ENCODE measurements at regions not wholly inside any gene's neighbourhood (a gene's known extent, or its start where the extent isn't known, plus 50 kb on each side); places are given as distances from the start of the nearest gene placed in this dataset.

DNA sequence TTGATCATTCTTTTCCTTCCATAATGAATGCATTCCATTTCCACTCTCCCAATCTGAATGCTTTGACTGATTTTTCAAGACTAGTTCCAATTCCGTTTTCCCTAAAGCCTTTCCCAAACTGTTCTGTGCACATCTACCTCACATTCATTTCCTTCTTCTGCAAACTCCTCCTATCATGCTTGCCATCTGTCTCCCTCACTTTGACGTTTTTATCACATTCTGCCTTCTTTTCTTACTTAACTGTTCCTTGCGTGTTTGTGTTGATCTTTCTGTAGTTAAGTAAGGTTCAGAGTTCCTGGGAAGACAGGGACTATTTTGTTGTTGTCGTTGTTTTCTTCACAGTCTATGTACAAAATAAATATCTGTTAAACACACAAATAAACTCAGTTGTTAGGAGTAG, 179.0 kb downstream of the NXPE2 start:
- DNase-seq (ENCODE audit: low read depth in 4 of 4, low spot score in 3 of 4), result peak in 1 of 4 donors; percentile 14

DNA sequence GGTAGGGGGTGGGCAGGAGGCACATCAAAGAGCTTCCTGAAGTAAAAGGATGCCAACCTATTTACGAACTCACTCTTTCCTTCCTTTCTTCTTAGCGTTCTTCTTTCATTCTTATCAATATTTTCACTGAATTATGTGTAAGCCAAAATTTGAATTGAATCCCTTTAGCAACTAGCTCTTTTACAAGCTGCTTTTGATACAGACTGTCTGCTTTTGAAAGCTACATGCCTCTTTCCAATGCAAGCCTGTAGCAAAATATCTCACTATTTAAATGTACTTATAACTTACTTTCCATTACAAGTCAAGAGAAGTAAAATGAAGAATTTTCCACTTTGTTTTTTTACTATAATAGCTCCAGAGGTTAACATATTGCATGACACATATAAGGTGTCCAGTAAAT, 186.6 kb downstream of the NXPE2 start:
- no peak for DNase-seq (ENCODE audit: low read depth in 4 of 4, low spot score in 3 of 4)

DNA sequence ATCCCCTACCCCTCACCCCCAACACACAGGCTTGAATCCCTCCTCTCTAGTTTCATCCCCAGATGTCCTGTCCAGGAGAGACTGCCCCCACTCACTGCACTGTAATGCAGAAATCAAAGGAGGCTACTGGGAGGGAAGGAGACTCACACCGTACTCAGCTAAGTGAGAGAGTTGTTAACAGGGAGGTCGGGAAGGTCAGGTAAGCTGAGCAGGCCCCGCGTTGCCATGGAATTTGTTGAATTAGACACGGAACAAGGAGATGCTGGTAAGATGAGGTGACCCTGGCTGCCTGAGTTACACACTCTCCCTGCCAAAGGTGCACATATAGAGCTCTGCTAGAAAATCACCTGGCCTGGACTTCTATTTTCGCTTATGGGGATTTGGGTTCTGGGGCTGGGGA, 197.9 kb downstream of the NXPE2 start:
- DNase-seq (ENCODE audit: low read depth in 4 of 4, low spot score in 3 of 4), result peak in 1 of 4 donors; percentile 55

DNA sequence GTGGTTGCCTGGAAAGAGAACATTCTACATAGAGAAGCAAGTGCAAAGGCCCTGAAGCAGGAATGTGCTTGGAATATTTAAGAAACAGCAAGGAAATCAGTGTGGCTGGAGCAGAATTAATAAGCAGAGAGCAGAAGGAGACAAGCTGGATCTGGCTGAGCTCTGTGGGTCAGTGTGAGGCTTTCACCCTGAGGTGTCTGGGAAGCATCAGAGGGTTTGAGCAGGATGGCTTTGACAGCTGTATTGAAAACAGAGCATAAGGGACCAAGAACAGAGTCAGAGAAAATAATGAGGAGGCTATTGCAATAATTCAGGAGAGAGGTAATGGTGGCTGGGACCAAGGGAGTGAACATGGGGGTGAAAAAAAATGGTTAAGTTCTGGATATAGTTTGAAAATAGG, 199.6 kb downstream of the NXPE2 start:
- no peak for DNase-seq (ENCODE audit: low read depth in 4 of 4, low spot score in 3 of 4)

DNA sequence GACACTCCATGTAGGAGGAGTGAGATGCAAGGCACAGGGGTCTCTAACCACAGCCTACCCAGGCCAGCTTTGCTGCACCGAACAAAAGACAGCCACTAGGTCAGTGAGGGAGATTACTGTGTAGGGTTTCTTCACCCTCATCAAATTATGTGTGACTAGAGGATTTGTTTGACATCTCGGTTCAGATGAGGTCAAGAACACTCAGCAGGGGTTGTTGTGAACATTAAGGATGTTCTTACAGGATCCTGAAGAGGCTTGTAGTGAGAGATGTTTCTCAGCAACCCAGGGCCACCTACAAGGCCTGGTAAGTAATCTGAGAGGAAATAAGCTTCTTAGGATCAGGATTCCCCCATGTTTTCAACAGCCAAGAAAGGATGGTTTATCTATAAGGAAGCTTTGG, 202.1 kb downstream of the NXPE2 start:
- no peak for DNase-seq (ENCODE audit: low read depth in 4 of 4, low spot score in 3 of 4)

DNA sequence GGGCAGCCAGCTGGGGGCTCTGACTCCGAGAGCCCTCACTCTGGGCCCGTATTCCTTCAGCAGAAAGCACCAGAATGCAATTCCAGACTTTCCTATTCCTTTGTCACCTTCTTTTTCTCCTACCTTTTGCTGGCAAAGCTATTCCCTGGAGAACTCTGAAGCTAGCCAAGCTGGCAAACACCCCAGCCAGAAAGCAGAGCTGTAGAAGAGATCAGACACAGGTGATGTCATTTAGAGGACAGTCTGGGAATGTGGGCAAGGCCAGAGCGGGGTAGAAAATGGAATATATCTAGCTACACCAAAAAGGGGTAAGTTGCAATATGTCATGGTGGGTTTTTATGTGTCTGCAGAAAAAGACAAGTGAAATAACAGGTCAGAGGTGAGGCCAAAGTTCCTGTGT, 205.1 kb downstream of the NXPE2 start:
- no peak for DNase-seq (ENCODE audit: low read depth in 4 of 4, low spot score in 3 of 4)

DNA sequence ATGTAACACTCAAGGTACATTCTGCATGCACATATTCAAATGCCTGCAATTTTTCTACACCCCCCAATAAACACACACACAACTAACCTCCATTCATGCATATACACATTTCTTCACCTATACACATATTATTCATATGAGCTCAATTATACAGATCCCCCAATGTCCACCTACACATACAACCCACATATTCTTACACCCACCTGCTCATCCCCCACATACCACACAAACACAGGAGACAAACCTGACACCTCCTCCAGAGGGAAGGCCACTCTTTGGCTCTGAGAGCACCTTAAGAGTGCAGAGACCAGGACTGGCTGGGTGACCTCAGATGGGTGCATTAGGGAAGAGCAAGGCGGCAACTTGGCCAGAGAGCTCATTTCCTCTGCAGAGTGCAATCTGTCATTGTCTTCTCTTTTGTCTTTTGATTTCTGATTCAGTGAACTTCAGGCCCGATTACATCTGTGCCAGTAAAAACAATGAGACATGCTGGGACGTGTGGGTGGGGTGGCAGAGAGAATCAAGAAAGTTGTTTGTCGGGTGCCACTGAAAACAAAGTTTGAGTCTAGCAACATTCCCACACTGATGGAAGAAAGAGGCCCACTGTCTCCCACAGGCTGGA, 208.4 kb downstream of the NXPE2 start:
- no peak for DNase-seq (ENCODE audit: low read depth in 4 of 4, low spot score in 3 of 4)

DNA sequence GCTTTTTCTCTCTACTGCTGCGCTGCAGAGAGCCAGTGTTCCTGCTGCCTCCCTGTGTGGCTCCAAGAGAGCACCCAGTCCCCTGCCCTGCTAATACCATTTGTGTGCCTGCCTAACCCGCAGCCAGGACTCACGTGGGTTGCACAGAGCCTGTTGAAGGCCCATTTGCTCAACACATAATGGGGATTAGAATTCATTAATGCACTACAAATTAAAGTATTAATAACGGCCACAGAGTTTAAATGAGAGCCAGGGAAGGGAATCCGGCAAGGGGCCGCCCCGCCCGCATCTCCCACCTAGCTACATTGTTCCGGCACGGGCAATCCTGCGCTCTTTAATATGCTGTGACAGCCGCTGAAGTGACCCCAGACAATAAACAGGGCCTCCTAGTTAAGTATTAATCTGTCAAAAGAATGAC, 211.3 kb downstream of the NXPE2 start:
- no peak for DNase-seq (ENCODE audit: low read depth in 4 of 4, low spot score in 3 of 4)

DNA sequence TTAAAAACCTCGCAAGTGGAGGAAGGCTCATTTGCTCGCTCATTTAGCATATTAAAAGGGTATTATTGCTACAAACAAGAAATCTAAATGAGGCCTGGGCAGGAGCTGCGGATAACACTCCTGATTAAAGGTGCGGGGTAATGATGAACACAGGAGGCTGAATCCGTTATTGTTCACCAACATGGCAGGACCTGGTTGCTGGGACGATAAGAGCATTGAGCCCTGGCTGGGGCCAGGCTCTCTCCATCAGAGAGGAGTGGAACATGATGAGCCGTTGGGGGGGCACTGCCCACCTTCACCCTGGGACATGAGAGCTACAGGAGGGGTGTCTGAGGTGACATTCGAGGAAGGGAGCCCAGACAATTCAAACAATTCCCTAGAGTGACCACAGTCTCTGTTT, 211.7 kb downstream of the NXPE2 start:
- DNase-seq (ENCODE audit: low read depth in 4 of 4, low spot score in 3 of 4), result no peak

DNA sequence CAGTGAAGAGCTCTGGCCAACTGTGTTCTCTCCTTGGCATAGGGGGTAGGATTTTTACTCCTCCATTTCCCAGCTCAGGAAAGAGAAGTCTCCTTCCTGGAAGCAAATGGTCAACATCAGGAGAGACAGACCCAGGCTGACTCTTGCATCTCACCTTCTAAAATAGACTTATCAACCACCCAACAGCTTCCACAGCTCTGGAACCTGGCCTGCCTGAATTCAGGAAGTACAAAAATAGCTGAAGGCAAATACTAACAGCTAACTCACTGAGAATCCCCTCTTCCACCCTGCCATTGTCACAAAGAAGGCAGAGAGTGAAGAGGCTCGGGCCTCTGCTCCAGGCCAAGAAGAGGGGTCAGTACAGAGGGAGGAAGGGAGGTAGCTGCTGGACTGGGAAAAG, 213.6 kb downstream of the NXPE2 start:
- no peak for DNase-seq (ENCODE audit: low read depth in 4 of 4, low spot score in 3 of 4)

DNA sequence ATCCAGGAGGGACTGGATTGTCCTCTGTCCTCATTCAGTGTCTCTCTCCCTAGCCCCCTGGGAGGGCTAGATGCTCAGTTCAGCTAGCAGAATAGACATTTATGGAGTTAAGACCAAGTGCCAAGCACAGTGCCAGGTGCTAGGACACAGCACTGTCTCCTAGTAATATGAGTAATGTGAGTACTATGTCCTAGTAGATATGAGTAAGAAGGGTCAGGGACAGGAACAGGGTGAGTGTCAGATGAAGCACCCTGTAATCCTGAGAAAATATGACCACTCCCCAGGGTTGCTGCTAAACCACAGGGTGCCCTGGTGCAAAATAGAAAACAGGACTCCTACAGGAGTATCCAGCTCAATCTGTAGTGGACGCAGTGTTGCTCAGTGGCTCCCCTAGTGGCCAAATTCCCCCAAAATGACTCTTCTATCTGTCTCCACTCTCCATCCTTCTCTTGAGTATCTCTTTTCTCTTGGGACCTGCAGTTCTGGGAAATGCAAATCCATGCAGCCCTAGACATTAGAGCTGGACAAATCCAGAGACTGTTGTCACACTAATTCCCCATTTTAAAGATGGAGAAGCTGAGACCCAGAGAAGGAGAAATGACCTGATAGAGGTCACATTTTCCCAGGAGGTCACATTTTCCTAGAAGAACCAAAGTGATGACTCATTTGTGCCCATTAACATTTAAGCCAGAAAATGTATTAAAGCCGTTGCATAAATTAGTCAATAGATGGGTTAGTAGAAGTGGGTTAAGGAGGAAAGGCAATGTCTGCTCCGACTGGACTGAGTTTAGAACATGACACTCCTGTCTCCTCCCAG, 214.3 kb downstream of the NXPE2 start:
- no peak for DNase-seq (ENCODE audit: low read depth in 4 of 4, low spot score in 3 of 4)

DNA sequence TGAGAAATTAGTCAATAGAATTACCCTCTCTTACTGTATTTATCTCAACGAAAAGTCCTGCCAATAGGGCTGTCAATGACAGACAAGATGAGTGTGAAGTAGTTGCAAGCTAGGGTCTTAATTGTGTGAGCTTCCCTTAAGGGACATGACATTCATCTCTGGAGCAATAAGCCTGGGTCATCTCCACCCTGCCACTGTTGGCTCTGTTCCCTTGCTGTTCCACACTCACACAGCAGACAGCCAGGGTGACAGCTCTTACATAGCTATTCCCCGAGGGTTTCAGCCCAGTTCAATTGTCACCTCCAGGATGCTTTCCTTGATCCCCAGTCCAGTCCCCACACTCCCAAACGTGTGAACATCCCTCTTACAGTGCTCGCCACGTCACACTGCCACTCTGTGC, 215.0 kb downstream of the NXPE2 start:
- DNase-seq (ENCODE audit: low read depth in 4 of 4, low spot score in 3 of 4), result no peak

DNA sequence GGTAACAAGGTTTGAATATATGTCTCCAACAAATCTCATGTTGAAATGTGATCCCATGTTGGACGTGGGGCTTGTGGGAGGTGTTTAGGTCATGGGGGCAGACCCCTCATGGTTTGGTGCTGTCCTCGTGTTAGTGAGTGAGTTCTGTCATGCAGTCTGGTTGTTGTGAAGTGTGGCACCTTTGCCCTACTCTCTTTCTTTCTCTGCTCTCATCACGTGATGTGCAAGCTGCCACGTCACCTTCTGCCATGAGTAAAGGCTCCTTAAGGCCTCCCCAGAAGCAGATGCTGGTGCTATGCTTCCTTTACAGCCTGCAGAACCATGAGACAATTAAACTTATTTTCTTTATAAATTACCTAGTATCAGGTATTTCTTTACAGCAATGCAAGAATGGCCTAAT, 218.3 kb downstream of the NXPE2 start:
- DNase-seq (ENCODE audit: low read depth in 4 of 4, low spot score in 3 of 4), result no peak

DNA sequence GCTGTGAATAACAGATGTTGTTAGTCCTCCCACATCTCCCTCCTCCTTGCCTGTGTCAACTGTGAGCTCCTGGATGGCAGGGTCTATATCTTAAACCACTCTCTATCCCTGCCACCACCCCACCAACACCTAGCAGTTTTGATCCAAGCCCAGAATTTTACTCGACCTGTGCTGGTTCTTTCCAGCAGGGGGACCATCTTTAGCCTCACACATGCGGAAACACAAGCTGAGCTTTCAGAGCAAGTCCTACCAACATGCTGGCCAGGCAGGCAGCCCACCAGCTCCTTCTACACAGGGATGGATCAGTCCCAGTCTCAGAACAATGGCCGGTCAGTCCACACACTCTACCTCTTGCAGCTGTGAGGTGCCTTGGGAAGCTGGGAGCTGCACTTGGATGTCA, 231.5 kb downstream of the NXPE2 start:
- no peak for DNase-seq (ENCODE audit: low read depth in 4 of 4, low spot score in 3 of 4)

DNA sequence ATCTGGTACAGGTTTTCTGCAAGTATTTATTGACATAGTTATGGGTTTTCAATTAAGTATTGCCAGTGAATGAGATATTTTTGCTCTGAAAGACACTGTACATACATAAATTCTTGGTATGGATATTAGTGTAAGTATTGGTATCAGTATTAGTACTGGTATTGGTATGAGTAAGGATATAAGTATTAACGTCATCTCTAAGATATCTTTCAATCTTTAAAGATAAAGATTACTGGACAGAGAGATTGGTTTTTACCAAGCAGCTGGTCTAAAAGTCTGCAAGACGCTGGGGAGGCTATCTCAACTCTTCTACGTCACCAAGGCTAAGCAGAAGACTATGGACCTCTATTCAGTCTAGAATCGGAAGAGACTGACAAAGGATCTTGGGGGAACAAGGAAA, 234.5 kb downstream of the NXPE2 start:
- DNase-seq (ENCODE audit: low read depth in 4 of 4, low spot score in 3 of 4), result no peak

DNA sequence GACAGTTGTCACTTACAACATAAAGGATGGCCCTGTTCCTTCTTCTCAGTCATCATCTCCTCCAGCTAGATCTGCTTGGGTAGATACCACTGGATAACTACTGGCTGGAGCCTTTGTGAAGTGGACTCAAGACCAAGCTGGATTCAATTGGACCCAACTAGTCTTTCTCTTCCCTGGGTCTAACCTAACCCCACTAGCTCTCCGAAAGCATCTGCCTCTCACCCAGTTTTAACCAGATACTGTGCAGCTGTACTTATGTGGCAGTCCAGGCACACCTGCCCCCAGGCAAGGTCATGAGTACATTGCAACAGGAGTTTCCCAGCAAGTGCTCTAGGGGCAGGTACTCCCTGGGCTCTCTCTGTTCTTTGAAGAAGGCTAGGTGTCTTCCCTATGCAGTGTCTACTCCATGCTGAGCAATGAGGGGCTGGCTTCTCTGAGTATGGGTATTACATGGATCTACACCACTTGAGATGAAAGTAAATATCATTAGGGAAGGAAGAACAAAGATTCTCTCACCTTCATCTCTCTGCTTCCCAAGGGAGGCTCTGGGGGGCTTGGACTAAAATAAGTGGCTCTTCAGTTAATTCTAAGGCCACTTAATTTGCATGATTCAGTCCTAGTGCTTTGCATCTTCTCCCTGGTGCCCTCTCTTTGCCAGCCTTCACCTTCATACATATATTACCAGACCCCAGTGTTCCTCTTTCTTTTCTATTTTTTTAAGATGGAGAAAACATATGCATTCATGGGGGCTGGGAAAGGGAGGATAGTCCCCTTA, 236.1 kb downstream of the NXPE2 start:
- DNase-seq (ENCODE audit: low read depth in 4 of 4, low spot score in 3 of 4), result no peak

DNA sequence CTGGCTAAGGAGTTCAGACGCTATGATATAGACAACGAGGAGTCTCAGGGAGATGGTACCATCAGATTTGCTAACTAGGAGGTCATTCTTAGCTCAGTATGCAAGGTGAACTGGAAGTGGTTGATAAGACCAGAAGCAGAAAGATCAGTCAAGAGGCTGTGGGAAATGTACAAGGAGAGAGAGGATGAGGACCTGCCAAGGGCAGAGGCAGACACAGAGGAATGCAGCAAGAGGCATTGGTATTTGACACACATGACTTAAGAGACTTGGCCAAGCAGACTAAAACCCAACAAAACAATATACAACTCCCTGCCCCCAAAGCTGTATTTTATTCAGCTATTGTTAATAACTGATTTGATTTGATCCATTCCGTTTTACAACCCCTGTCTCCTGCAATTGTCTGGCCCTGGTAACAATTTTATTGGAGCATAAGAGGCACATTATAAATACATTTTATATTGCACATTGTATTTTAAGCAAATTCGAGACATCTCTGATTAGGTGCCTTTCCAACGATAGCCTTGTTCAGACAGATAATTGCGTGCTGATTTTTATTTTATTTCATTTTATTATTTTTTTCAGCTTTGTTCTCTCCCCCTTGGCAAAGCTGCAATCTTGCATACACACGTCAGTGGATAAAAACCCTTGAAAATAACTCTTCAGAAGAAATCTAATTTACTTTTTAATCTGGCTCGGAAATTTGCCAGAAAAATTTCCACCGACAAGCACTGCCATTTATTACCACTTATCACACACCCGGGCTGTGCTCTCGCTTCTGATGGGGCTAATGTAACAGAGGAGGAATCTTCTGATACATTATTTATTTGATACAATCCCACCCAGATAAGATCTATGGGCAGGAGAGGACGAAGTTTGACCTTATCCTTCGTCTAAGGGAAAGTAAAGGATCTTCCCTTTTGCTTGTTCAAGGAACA, 237.8 kb downstream of the NXPE2 start:
- no peak for DNase-seq (ENCODE audit: low read depth in 4 of 4, low spot score in 3 of 4)

DNA sequence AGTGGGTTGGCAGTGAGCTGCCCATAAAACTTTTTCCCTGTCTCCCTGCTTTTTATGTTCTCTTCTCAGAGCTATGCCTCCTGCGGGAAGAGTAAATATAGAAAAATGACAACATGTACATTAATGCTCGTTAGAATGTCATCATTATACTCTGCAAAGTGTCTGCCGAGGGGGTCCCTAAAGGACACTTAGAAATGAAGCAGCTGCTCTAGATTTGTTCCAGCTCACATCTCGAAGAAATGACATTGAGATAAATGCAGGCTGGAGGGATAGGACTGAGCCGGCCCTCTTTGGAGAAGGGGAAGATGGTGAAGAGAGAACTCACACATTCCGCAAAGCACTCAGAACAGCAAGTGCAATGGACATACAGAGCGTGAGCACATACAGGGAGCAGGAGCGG, 240.0 kb downstream of the NXPE2 start:
- DNase-seq (ENCODE audit: low read depth in 4 of 4, low spot score in 3 of 4), result peak in 3 of 4 donors; percentile 14 to 34 (median 30)

DNA sequence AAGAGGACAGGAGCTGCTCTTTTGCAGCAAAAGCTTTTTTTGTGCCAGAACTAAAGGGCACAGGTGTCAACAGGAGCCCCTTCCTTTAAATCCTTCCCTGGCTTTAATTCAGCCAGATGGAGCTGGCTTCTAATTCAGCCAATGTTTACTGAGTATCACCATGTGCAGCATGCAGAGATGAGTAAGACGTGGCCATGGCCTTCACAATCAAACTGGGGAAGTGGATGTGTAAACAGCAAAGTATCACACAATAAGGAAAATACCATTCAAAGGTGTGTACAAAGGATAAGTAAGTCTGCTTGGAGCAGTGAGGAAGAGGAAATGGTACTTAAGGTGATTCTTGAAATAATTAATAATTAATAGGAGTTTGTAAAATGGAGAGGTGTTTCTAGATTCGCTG, 243.4 kb downstream of the NXPE2 start:
- DNase-seq (ENCODE audit: low read depth in 4 of 4, low spot score in 3 of 4), result no peak

DNA sequence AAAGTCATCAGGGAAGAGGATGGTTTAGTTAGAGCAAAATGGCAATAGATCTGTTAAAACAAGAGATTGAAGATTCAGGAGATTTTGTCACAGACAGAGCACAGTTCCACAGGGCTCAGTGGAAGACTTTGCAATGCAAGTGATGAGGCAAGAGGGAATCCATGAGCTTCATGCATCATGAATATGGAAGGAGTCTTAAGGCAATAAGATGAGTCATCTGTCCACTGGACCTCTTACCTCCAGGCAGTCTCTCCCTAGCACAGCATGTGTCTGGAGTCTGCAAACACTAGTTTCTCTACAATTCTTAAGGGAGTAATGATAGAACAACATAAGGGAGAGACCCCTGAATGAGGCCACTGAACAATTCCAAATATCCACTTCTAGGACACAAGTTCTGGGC, 245.7 kb downstream of the NXPE2 start:
- DNase-seq (ENCODE audit: low read depth in 4 of 4, low spot score in 3 of 4), result no peak

DNA sequence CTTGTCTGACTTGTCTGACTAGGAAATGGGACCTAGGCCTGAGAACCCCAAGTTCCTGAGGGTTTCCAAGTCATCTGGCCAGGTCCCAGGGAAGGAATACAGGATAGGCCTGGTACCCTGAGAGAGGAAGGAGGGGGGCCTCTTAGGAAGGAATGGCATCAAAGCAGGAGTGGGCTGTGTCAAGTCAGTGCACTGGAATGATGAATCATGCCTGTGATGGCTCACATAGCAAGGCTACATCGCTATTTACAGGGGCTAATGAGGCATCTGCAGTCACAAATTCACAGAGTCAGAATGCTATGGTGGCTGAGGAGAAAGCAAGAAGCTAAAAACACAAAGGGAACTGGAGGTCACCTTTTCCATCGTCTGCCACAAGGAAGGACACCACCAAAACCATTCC, 247.3 kb downstream of the NXPE2 start:
- DNase-seq (ENCODE audit: low read depth in 4 of 4, low spot score in 3 of 4), result no peak
